ENCODE measurements at regions not wholly inside any gene's neighbourhood (a gene's known extent, or its start where the extent isn't known, plus 50 kb on each side); places are given as distances from the start of the nearest gene placed in this dataset.

- FAIRE-seq = no peak
These were observed 277.4 kb upstream of the PLXNA2 start for GRCh38 chr1:208521534-208521933.

DNA sequence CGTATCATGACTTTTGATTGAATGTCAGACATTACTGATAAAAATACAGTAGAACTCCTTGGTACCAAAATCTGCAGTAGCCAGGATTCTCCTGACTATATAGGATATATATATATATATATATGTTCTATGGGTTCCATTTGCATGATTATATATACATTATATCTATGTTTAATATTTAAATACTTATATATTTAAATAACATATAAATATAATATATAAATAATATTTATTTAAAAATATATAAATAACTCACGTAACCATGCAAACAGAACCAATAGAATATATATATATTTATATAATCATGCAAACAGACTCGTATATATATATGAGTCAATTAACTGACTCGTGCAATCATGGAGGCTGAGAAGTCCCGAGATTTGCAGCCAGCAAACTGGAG lies 278.8 kb upstream of the PLXNA2 start:
- FAIRE-seq = no peak

DNA sequence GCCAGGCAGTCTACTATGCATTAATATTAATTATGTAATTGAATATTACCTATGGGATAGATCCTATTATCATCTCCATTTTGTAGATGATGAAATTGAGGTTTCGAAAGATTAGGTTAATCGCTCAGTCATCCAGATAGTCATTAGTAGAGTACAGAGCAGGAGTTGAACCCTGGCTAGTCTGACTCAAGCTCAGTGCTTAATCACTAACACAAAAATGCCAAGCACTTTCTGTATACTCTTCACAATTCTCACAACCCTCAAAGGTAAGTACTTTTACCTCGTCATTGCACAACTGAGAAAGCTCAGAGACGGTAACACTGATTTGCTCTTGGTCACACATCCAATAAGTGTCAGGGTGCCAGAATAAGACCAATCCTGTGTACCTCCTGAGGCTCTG lies 280.2 kb upstream of the PLXNA2 start:
- FAIRE-seq = no peak

- no peak for FAIRE-seq
These were observed 280.7 kb upstream of the PLXNA2 start for GRCh38 chr1:208524925-208525324.

- no peak for FAIRE-seq
These were observed 281.2 kb upstream of the PLXNA2 start for GRCh38 chr1:208525417-208525816.

- FAIRE-seq = no peak
These were observed 282.5 kb upstream of the PLXNA2 start for GRCh38 chr1:208526613-208527125.

DNA sequence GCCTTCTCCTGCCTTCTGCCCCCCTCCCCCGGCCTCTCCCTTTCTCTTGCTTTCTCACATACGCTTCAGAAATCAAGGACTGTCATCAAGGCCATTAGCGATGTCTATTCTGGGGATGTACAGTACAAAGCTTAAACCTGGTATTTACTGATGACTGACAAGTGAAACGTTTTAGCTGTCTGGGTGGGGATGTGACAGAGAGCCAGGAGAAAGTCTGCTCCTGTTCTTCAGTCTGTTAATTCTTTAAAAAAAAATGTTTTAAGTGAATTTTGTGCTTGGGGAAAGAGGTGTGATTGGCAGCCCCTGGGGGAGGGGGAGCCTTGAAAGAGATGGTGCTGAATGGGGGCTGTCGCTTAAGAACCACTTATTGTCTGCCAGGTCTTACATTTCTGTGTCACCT lies 283.0 kb upstream of the PLXNA2 start:
- no peak for FAIRE-seq

DNA sequence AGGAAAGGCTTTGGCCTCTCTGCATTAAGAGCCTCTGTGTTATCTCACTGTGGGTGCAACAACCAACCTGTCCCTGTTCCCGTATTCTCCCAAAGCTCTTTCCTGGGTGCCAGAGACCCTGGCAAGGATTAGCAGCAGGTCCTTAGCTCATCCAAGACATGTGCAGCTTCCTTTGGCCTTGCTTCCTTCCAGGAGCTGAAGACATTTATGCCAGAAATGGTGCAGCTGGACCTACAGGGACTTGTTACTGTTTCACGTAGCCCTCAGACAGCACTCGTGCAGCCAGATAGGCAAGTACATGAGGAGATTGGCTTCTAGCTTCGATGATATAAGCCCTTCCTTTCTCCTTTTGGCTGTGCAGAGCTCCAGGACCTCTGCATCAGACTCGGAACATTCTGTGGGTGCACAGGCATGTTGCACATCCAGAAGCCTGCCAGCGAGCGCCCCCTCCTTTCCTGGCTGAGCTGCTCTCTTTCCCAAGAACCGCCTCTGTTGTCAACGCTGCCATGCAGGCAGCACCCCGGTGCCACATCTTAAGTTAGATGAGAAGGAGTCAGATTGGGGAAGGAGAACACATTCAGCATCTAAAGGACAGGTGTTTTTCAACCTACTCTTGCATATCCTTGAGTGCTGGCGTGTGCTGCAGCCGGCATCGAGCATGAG lies 284.5 kb upstream of the PLXNA2 start:
- no peak for FAIRE-seq

GRCh38 chr1:208531003-208531750 lies 287.0 kb upstream of the PLXNA2 start:
- FAIRE-seq = no peak

DNA sequence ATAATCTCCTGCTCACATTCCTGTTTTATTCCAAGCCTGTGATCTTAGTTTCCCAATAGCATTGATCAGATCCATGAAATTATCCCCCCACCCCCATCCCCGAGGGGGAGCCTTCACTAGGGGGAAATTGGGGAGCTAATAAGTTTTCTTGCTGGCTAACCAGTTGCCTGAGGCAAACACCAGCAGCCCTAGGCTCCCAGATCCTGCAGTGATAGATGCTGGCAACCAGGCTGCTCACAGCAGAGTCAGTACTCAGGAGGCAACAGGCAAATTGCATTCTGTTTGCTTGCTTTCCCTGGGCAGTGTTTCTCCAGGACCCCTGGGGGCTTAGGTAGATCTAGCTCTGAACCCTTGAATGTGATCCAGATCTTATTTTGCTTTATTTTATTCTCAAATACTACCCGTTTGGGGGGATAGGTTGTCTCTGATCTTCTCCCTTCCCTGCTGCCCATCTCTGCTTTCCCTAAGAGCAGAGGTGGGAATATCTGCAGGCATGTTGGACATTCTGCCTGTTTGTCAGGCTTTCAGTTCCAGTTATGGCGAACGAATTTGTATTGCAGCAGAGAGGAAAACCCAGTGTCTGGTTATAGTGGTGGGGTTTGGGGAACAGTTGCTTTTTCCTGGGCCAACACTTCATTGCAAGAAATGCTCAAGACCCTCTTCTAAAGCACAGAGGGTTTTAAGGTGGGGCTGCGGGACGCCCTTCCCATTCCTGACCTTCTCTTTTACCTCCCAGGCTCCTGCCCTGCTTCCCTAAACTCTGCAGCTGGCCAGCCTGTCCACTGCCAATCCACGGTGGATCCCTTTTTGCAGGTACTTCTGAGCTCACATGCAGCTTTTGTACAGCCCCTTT lies 289.8 kb upstream of the PLXNA2 start:
- FAIRE-seq = no peak

- no peak for FAIRE-seq
These were observed 290.4 kb upstream of the PLXNA2 start for GRCh38 chr1:208534599-208534897.

DNA sequence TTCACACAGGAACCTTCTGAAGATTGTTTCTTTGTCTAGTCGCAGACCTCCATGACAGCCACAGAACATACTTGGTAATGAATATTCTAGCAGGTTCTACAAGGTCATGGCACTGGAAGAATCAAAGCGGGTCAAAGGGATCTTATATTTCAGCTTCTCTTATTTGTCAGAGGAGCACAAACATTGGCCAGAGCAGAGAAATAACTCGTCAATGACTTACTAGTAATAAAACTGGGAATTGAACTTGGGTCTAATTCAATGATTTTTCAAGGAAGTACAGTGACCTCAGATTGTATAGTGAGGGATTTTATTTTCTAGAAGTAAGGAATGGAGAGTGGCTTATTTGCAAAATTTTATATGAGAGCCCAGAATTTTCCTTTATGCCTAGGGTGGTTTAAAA lies 290.8 kb upstream of the PLXNA2 start:
- no peak for FAIRE-seq

- no peak for FAIRE-seq
These were observed 291.3 kb upstream of the PLXNA2 start for GRCh38 chr1:208535511-208535910.

- FAIRE-seq = no peak
These were observed 292.0 kb upstream of the PLXNA2 start for GRCh38 chr1:208536212-208536611.

DNA sequence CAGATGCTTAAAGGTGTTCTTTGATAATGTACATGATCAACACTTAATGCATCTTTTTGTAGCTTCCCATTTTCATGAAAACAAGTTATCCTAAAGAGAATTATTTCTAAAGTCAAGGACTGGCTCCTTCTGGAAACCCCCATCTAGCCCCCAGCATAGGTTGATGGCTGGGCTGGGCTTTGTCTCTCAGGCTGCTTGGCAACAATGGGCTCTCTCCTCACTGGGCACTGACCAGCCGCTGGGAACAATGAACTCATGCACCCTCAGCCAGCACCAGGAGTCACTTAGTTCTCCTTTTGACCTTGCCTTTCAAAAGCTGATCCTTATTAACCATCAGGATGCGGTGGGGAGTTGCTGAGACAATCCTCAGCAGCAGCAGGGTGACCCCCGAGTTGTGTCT lies 293.0 kb upstream of the PLXNA2 start:
- no peak for FAIRE-seq

GRCh38 chr1:208538078-208538477 lies 293.9 kb upstream of the PLXNA2 start:
- no peak for FAIRE-seq

- FAIRE-seq = no peak
These were observed 294.4 kb upstream of the PLXNA2 start for GRCh38 chr1:208538587-208538986.

GRCh38 chr1:208540724-208541123 lies 296.5 kb upstream of the PLXNA2 start:
- FAIRE-seq = no peak

- no peak for FAIRE-seq
These were observed 297.2 kb upstream of the PLXNA2 start for GRCh38 chr1:208541225-208541855.

- FAIRE-seq = no peak
These were observed 298.1 kb upstream of the PLXNA2 start for GRCh38 chr1:208542309-208542708.

GRCh38 chr1:208544053-208544452 lies 299.9 kb upstream of the PLXNA2 start:
- FAIRE-seq = no peak

- FAIRE-seq = no peak
These were observed 300.6 kb upstream of the PLXNA2 start for GRCh38 chr1:208544794-208545193.

- no peak for FAIRE-seq
These were observed 306.8 kb upstream of the PLXNA2 start for GRCh38 chr1:208551024-208551423.
